Glutamatergic neuron (in vitro differentiated cells): ENCODE measurements at regions not wholly inside any gene's neighbourhood (a gene's known extent, or its start where the extent isn't known, plus 50 kb on each side); places are given as distances from the start of the nearest gene placed in this dataset.
A peak's percentile ranks its signal among the peaks of the same experiment; 100 is the strongest.
"Not testable (repeated sequence)": the region's sequence is repeated elsewhere in the genome, so short reads cannot be mapped to it uniquely, and the experiment has no call there.

Experiments used
- DNase-seq: peaks from one replicate; pipeline ENCODE4 v3.0.0; 2022
- H3K27ac Mint-ChIP-seq: one replicate; pipeline ENCODE4 v1.8.0; 2020; ENCODE audit warnings: mild to moderate bottlenecking, mixed read lengths, inconsistent platforms; ENCODE audit not compliant: unreplicated experiment
- H3K27me3 Mint-ChIP-seq: one replicate; pipeline ENCODE4 v1.8.0; 2020; ENCODE audit warnings: mild to moderate bottlenecking, moderate library complexity, mixed read lengths, inconsistent platforms; ENCODE audit not compliant: unreplicated experiment
- H3K36me3 Mint-ChIP-seq: one replicate; pipeline ENCODE4 v1.8.0; 2020; ENCODE audit warnings: mild to moderate bottlenecking, mixed read lengths, inconsistent platforms; ENCODE audit not compliant: unreplicated experiment
- H3K4me1 Mint-ChIP-seq: one replicate; pipeline ENCODE4 v1.8.0; 2020; ENCODE audit warnings: mild to moderate bottlenecking, low read depth, mixed read lengths, inconsistent platforms; ENCODE audit not compliant: unreplicated experiment
- H3K4me3 Mint-ChIP-seq: one replicate; pipeline ENCODE4 v1.8.0; 2020; ENCODE audit warnings: mild to moderate bottlenecking, mixed read lengths, inconsistent platforms; ENCODE audit not compliant: unreplicated experiment
- H3K9me3 Mint-ChIP-seq: one replicate; pipeline ENCODE4 v1.8.0; 2020; ENCODE audit warnings: mild to moderate bottlenecking, moderate library complexity, mixed read lengths, inconsistent platforms; ENCODE audit not compliant: unreplicated experiment
- CTCF ChIP-seq: fragments of 200-600 bp; sonication (generic); IDR thresholded peaks from one replicate; pipeline ENCODE4 v1.5.0; 2021; ENCODE audit not compliant: partially characterized antibody, unreplicated experiment

- Mint-ChIP-seq H3K27ac (no peak overlapping the region), H3K27me3 (no peaks in the 10 kb centered on the region), H3K4me3 (no peak overlapping the region), H3K4me1 (peaks cover 21% of the 10 kb centered on the region), H3K9me3 (no peaks in the 10 kb centered on the region), H3K36me3 (no peaks in the 10 kb centered on the region)
- TF ChIP-seq CTCF: no peak
- no peak for DNase-seq
Observed at GRCh38 chr5:50576265-50576664, 90.2 kb upstream of the PARP8 start.

- no peak overlapping the region for H3K4me3 Mint-ChIP-seq
- DNase-seq: no peak
- peaks cover 21% of the 10 kb centered on the region for H3K4me1 Mint-ChIP-seq
- H3K27me3 Mint-ChIP-seq: no peaks in the 10 kb centered on the region
- H3K36me3 Mint-ChIP-seq: no peaks in the 10 kb centered on the region
- H3K9me3 Mint-ChIP-seq: no peaks in the 10 kb centered on the region
- TF ChIP-seq CTCF: no peak
- H3K27ac Mint-ChIP-seq: peak overlapping the region; percentile 48
Observed at GRCh38 chr5:50576686-50577256, 89.7 kb upstream of the PARP8 start.

- no peak for TF ChIP-seq CTCF
- Mint-ChIP-seq H3K4me3 (no peak overlapping the region), H3K27ac (no peak overlapping the region), H3K36me3 (no peaks in the 10 kb centered on the region), H3K27me3 (no peaks in the 10 kb centered on the region), H3K9me3 (no peaks in the 10 kb centered on the region), H3K4me1 (peaks cover 18% of the 10 kb centered on the region)
- no peak for DNase-seq
Observed at GRCh38 chr5:50580506-50580905, 85.9 kb upstream of the PARP8 start.

- H3K4me3 Mint-ChIP-seq, H3K36me3 Mint-ChIP-seq: not testable (repeated sequence)
Observed at GRCh38 chr5:50581845-50582244, 84.6 kb upstream of the PARP8 start.

GRCh38 chr5:50582699-50583098 is 83.7 kb upstream of the PARP8 start:
- Mint-ChIP-seq H3K4me1 (peaks cover 2% of the 10 kb centered on the region), H3K4me3 (no peak overlapping the region), H3K27ac (no peak overlapping the region), H3K36me3 (no peaks in the 10 kb centered on the region), H3K27me3 (no peaks in the 10 kb centered on the region), H3K9me3 (no peaks in the 10 kb centered on the region)
- TF ChIP-seq CTCF: no peak
- DNase-seq: no peak

More at GRCh38 chr5:50581845-50582244, 84.6 kb upstream of the PARP8 start:
- DNase-seq, H3K27me3 Mint-ChIP-seq, H3K4me1 Mint-ChIP-seq, H3K27ac Mint-ChIP-seq, H3K9me3 Mint-ChIP-seq: not testable (repeated sequence)

- Mint-ChIP-seq H3K4me1 (no peaks in the 10 kb centered on the region), H3K4me3 (no peak overlapping the region), H3K27ac (no peak overlapping the region), H3K9me3 (no peaks in the 10 kb centered on the region), H3K27me3 (no peaks in the 10 kb centered on the region), H3K36me3 (no peaks in the 10 kb centered on the region)
- DNase-seq: no peak
- TF ChIP-seq CTCF: no peak
Observed at GRCh38 chr5:50583621-50584020, 82.8 kb upstream of the PARP8 start.

- H3K4me1 Mint-ChIP-seq, DNase-seq, H3K4me3 Mint-ChIP-seq, H3K27ac Mint-ChIP-seq, H3K27me3 Mint-ChIP-seq, H3K9me3 Mint-ChIP-seq, H3K36me3 Mint-ChIP-seq: not testable (repeated sequence)
Observed at GRCh38 chr5:50588471-50588870, 78.0 kb upstream of the PARP8 start.

GRCh38 chr5:50590444-50591189 is 75.8 kb upstream of the PARP8 start:
- DNase-seq, H3K4me1 Mint-ChIP-seq, H3K36me3 Mint-ChIP-seq, H3K4me3 Mint-ChIP-seq, H3K27me3 Mint-ChIP-seq, H3K9me3 Mint-ChIP-seq, H3K27ac Mint-ChIP-seq: not testable (repeated sequence)
